GM23248 (cell line): ENCODE measurements at regions not wholly inside any gene's neighbourhood (a gene's known extent, or its start where the extent isn't known, plus 50 kb on each side); places are given as distances from the start of the nearest gene placed in this dataset.

ENCODE experiments used
- DNase-seq: peaks from one replicate; pipeline ENCODE4 v3.0.0-alpha.2; 2015
- H2AFZ ChIP-seq: fragments of 200-600 bp; sonication (generic); 2 replicates; pipeline ENCODE4 v1.6.1; 2016; ENCODE audit warnings: antibody characterized with exemption
- H3F3A ChIP-seq: fragments of 200-600 bp; sonication (generic); 2 replicates; pipeline ENCODE4 v1.6.1; 2016; ENCODE audit warnings: mild to moderate bottlenecking, antibody characterized with exemption, mixed run types; ENCODE audit not compliant: insufficient read depth
- H3K27ac ChIP-seq: fragments of 200-600 bp; sonication (generic); 2 replicates; pipeline ENCODE4 v1.5.1; 2016; ENCODE audit warnings: mild to moderate bottlenecking
- H3K27me3 ChIP-seq: fragments of 200-600 bp; sonication (generic); replicated peaks from 2 replicates; pipeline ENCODE4 v1.6.1; 2016; ENCODE audit warnings: mild to moderate bottlenecking; ENCODE audit not compliant: insufficient read depth
- H3K36me3 ChIP-seq: fragments of 200-600 bp; sonication (generic); 2 replicates; pipeline ENCODE4 v1.6.1; 2016; ENCODE audit warnings: low read depth, mild to moderate bottlenecking
- H3K4me1 ChIP-seq: fragments of 200-600 bp; sonication (generic); 2 replicates; pipeline ENCODE4 v1.6.1; 2016; ENCODE audit warnings: mild to moderate bottlenecking; ENCODE audit not compliant: insufficient read depth
- H3K4me2 ChIP-seq: fragments of 200-600 bp; sonication (generic); one replicate; pipeline ENCODE4 v1.6.1; 2016; ENCODE audit warnings: mild to moderate bottlenecking; ENCODE audit not compliant: unreplicated experiment
- H3K4me3 ChIP-seq: fragments of 200-600 bp; sonication (generic); 2 replicates; pipeline ENCODE4 v1.5.1; 2016; ENCODE audit warnings: mild to moderate bottlenecking
- H3K79me2 ChIP-seq: fragments of 200-600 bp; sonication (generic); 2 replicates; pipeline ENCODE4 v1.6.1; 2016; ENCODE audit warnings: mild to moderate bottlenecking; ENCODE audit not compliant: insufficient read depth
- H3K9ac ChIP-seq: fragments of 200-600 bp; sonication (generic); 2 replicates; pipeline ENCODE4 v1.6.1; 2016; ENCODE audit warnings: mild to moderate bottlenecking
- H3K9me2 ChIP-seq: fragments of 200-600 bp; sonication (generic); 2 replicates; pipeline ENCODE4 v1.6.1; 2016; ENCODE audit warnings: mixed run types, mild to moderate bottlenecking, moderate library complexity; ENCODE audit not compliant: insufficient read depth
- H3K9me3 ChIP-seq: fragments of 200-600 bp; sonication (generic); one replicate; pipeline ENCODE4 v1.6.1; 2017; ENCODE audit warnings: low read depth
- H4K20me1 ChIP-seq: fragments of 200-600 bp; sonication (generic); 2 replicates; pipeline ENCODE4 v1.6.0; 2016; ENCODE audit not compliant: insufficient read depth
- EZH2 ChIP-seq: fragments of 200-600 bp; sonication (generic); IDR thresholded peaks from 2 replicates; pipeline ENCODE4 v1.6.1; 2018; ENCODE audit warnings: antibody characterized with exemption, mild to moderate bottlenecking; ENCODE audit not compliant: insufficient read depth, poor library complexity, severe bottlenecking
- EZH2phosphoT487 ChIP-seq: fragments of 200-600 bp; sonication (generic); IDR thresholded peaks from 2 replicates; pipeline ENCODE4 v1.6.1; 2018; ENCODE audit warnings: antibody characterized with exemption, moderate library complexity, mild to moderate bottlenecking, low read depth; ENCODE audit not compliant: insufficient read depth
- WGBS, 2 experiments: methylation state at CpG; one replicate each; pipeline ENCODE4 v1.1.6; 2015 to 2017; ENCODE audit warnings: low lambda C conversion rate in 2 of 2, low coverage in 1 of 2; ENCODE audit errors: missing lambda C conversion rate in 2 of 2; 5-methylcytosine and 5-hydroxymethylcytosine counted together
- in situ Hi-C: fragments of 300-500 bp; cut with MboI; formaldehyde crosslinking; loops from 2 replicates; pipeline ENCODE4 v1.15.0; 2020

GRCh38 chr12:13744561-13744960 lies 236.8 kb downstream of the GRIN2B start:
- Histone ChIP-seq H3K4me1 (no peaks in the 10 kb centered on the region), H3K79me2 (no peaks in the 10 kb centered on the region), H3K4me2 (no peak overlapping the region), H3K27ac (no peak overlapping the region), H3F3A (no peaks in the 10 kb centered on the region), H3K9me2 (no peaks in the 10 kb centered on the region), H4K20me1 (no peaks in the 10 kb centered on the region), H3K9ac (no peak overlapping the region), H3K9me3 (no peaks in the 10 kb centered on the region), H3K4me3 (no peak overlapping the region), H3K27me3 (peaks cover 4% of the 10 kb centered on the region), H2AFZ (no peak overlapping the region), H3K36me3 (no peaks in the 10 kb centered on the region)
- 36 to 37% methylated on average over 9 of the region's 9 CpGs for WGBS, 2 experiments
- no peak for DNase-seq
- no peak for TF ChIP-seq EZH2phosphoT487
- no peak for TF ChIP-seq EZH2
- in situ Hi-C loops, result no loop called here

- Histone ChIP-seq H3K4me3 (no peak overlapping the region), H3K27me3 (peaks cover 9% of the 10 kb centered on the region), H3K36me3 (no peaks in the 10 kb centered on the region), H3K4me1 (no peaks in the 10 kb centered on the region), H3F3A (no peaks in the 10 kb centered on the region), H3K79me2 (no peaks in the 10 kb centered on the region), H3K27ac (no peak overlapping the region), H3K9ac (no peak overlapping the region), H3K9me3 (no peaks in the 10 kb centered on the region), H2AFZ (no peak overlapping the region), H3K4me2 (no peak overlapping the region), H4K20me1 (no peaks in the 10 kb centered on the region), H3K9me2 (no peaks in the 10 kb centered on the region)
- no peak for DNase-seq
- TF ChIP-seq EZH2 (no peak), EZH2phosphoT487 (no peak)
- WGBS, 2 experiments, result 16 to 18% methylated on average over 6 of the region's 6 CpGs
- in situ Hi-C loops, result no loop called here
Observed at GRCh38 chr12:13740149-13740545, 241.3 kb downstream of the GRIN2B start.

- H3K4me2 ChIP-seq, result no peak overlapping the region
- WGBS, 2 experiments, result 14 to 17% methylated on average over 5 of the region's 5 CpGs
- no peak overlapping the region for H2AFZ ChIP-seq
- no peaks in the 10 kb centered on the region for H3K79me2 ChIP-seq
- H4K20me1 ChIP-seq, result no peaks in the 10 kb centered on the region
- H3F3A ChIP-seq, result no peaks in the 10 kb centered on the region
- in situ Hi-C loops, result no loop called here
- no peak overlapping the region for H3K4me3 ChIP-seq
- DNase-seq, result no peak
- 0 out of 2 replicates have a peak, but pooled peaks cover 9% of the 10 kb centered on the region for H3K27me3 ChIP-seq
- no peaks in the 10 kb centered on the region for H3K36me3 ChIP-seq
- H3K4me1 ChIP-seq, result no peaks in the 10 kb centered on the region
- H3K9me2 ChIP-seq, result no peaks in the 10 kb centered on the region
- no peaks in the 10 kb centered on the region for H3K9me3 ChIP-seq
- no peak overlapping the region for H3K9ac ChIP-seq
- H3K27ac ChIP-seq, result no peak overlapping the region
- TF ChIP-seq EZH2phosphoT487 (no peak), EZH2 (no peak)
Observed at GRCh38 chr12:13735734-13736133, 245.7 kb downstream of the GRIN2B start.

- no peaks in the 10 kb centered on the region for H4K20me1 ChIP-seq
- DNase-seq, result no peak
- H3K27ac ChIP-seq, result no peak overlapping the region
- no peaks in the 10 kb centered on the region for H3K9me2 ChIP-seq
- no peaks in the 10 kb centered on the region for H3K79me2 ChIP-seq
- no peak overlapping the region for H3K4me2 ChIP-seq
- H2AFZ ChIP-seq, result no peak overlapping the region
- no peak overlapping the region for H3K4me3 ChIP-seq
- H3K4me1 ChIP-seq, result no peaks in the 10 kb centered on the region
- no peaks in the 10 kb centered on the region for H3K9me3 ChIP-seq
- no peaks in the 10 kb centered on the region for H3K36me3 ChIP-seq
- H3F3A ChIP-seq, result no peaks in the 10 kb centered on the region
- WGBS, 2 experiments, result 4 to 5% methylated on average over 2 of the region's 2 CpGs
- in situ Hi-C loops, result no loop called here
- H3K9ac ChIP-seq, result no peak overlapping the region
- 0 out of 2 replicates have a peak, but pooled peaks cover 9% of the 10 kb centered on the region for H3K27me3 ChIP-seq
- TF ChIP-seq EZH2 (no peak), EZH2phosphoT487 (no peak)
Observed at GRCh38 chr12:13734584-13735152, 246.7 kb downstream of the GRIN2B start.

GRCh38 chr12:13727707-13728195 lies 253.7 kb downstream of the GRIN2B start:
- in situ Hi-C loops, result no loop called here
- H3K27ac ChIP-seq, result no peak overlapping the region
- H3F3A ChIP-seq, result no peaks in the 10 kb centered on the region
- no peaks in the 10 kb centered on the region; the same call in 1 of the 2 replicates for H3K27me3 ChIP-seq
- no peak overlapping the region for H2AFZ ChIP-seq
- H3K79me2 ChIP-seq, result no peaks in the 10 kb centered on the region
- no peaks in the 10 kb centered on the region for H4K20me1 ChIP-seq
- no peak overlapping the region for H3K4me3 ChIP-seq
- WGBS, 2 experiments, result 0% methylated on average over 1 of the region's 1 CpG
- no peak for DNase-seq
- no peak overlapping the region for H3K4me2 ChIP-seq
- no peaks in the 10 kb centered on the region for H3K9me2 ChIP-seq
- TF ChIP-seq EZH2phosphoT487 (no peak), EZH2 (no peak)
- H3K36me3 ChIP-seq, result no peaks in the 10 kb centered on the region
- no peaks in the 10 kb centered on the region for H3K9me3 ChIP-seq
- no peak overlapping the region for H3K9ac ChIP-seq
- H3K4me1 ChIP-seq, result no peaks in the 10 kb centered on the region
